ENCODE measurements at regions not wholly inside any gene's neighbourhood (a gene's known extent, or its start where the extent isn't known, plus 50 kb on each side); places are given as distances from the start of the nearest gene placed in this dataset.

GRCh38 chr2:18977409-18977808, 381.0 kb downstream of the OSR1 start:
- TF ChIP-seq THYN1 (CRISPR knock-in tag; IDR thresholded peaks at IDR 0.05; ENCODE audit: borderline replicate concordance, low read depth) (no peak), ZBTB37 (CRISPR knock-in tag; IDR thresholded peaks at IDR 0.05) (no peak), CTCF (CRISPR knock-in tag; IDR thresholded peaks at IDR 0.05) (no peak)
